NB4 (cell line): ENCODE measurements at regions not wholly inside any gene's neighbourhood (a gene's known extent, or its start where the extent isn't known, plus 50 kb on each side); places are given as distances from the start of the nearest gene placed in this dataset.

Experiments used
- CTCF ChIP-seq: IDR thresholded peaks from one replicate; pipeline ENCODE4 v1.5.1; 2012; ENCODE audit warnings: low read depth, low read length
- MYC ChIP-seq: IDR thresholded peaks from 2 replicates; pipeline ENCODE4 v1.6.1; 2011; ENCODE audit warnings: low read depth, low read length
- POLR2A ChIP-seq: IDR thresholded peaks from 2 replicates; pipeline ENCODE4 v1.6.1; 2011; ENCODE audit warnings: mild to moderate bottlenecking; ENCODE audit not compliant: insufficient read length; ENCODE audit errors: extremely low read depth

GRCh38 chr10:42519761-42520460 lies 118.5 kb downstream of the ZNF33B start:
- TF ChIP-seq CTCF (no peak), MYC (no peak), POLR2A (no peak)
